NCI-H460 (cell line): ENCODE measurements at regions not wholly inside any gene's neighbourhood (a gene's known extent, or its start where the extent isn't known, plus 50 kb on each side); places are given as distances from the start of the nearest gene placed in this dataset.

ENCODE experiments used
- DNase-seq: peaks from one replicate; pipeline ENCODE4 v3.0.0-alpha.2; 2016; ENCODE audit warnings: low read depth; ENCODE audit errors: extremely low read depth

- DNase-seq, result no peak
Observed at GRCh38 chr5:45195026-45195425, 386.3 kb downstream of the MRPS30 start.
